ENCODE measurements at regions not wholly inside any gene's neighbourhood (a gene's known extent, or its start where the extent isn't known, plus 50 kb on each side); places are given as distances from the start of the nearest gene placed in this dataset.

- no peak for TF ChIP-seq CTCF (IDR thresholded peaks at IDR 0.05)
- TF ChIP-seq POLR2A (IDR thresholded peaks at IDR 0.05) = no peak
- TF ChIP-seq EP300 (IDR thresholded peaks at IDR 0.05) = no peak
Measured at GRCh38 chr18:42179542-42180121, 224.6 kb downstream of the PIK3C3 start.

All from tibial nerve (tissue), 4 donors.